NB4 (cell line): ENCODE measurements at regions not wholly inside any gene's neighbourhood (a gene's known extent, or its start where the extent isn't known, plus 50 kb on each side); places are given as distances from the start of the nearest gene placed in this dataset.

Source experiments
- DNase-seq: peaks from one replicate; pipeline ENCODE4 v3.0.0; 2010; ENCODE audit warnings: low read depth
- H3K4me3 ChIP-seq: one replicate; pipeline ENCODE4 v1.5.1; 2011; ENCODE audit warnings: mild to moderate bottlenecking, low read depth, low read length, moderate library complexity
- MYC ChIP-seq: IDR thresholded peaks from 2 replicates; pipeline ENCODE4 v1.6.1; 2011; ENCODE audit warnings: low read depth, low read length
- POLR2A ChIP-seq: IDR thresholded peaks from 2 replicates; pipeline ENCODE4 v1.6.1; 2011; ENCODE audit warnings: mild to moderate bottlenecking; ENCODE audit not compliant: insufficient read length; ENCODE audit errors: extremely low read depth
- TF ChIP-seq, protein P1 (sequence below): IDR thresholded peaks from one replicate; pipeline ENCODE4 v1.5.1; 2012; ENCODE audit warnings: low read depth, low read length
- TF ChIP-seq, protein P2 (sequence below): IDR thresholded peaks from 2 replicates; pipeline ENCODE4 v1.6.1; 2011; ENCODE audit warnings: low read depth, low read length

DNA sequence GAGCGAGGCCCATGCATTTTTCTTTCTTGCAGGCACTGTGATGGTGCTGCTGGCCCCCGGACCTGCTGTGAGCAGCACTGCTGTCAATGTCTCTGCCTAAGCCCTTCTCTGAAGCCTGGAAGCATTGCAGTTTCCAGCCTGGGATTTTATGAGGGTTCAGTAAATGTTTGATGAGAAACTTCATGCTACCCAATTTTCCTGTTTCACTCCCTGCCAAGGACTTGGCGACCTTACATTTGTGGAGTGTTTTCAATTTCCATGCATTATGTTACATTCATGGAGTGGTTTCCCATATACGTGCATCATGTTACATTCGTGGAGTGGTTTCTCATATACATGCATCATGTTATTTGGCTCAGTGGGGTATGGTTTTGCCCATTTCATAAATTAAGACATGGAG is 90.7 kb upstream of the PTCH1 start:
- H3K4me3 ChIP-seq: no peak overlapping the region
- TF ChIP-seq POLR2A (no peak), MYC (no peak)
- TF ChIP-seq, protein P1, sequence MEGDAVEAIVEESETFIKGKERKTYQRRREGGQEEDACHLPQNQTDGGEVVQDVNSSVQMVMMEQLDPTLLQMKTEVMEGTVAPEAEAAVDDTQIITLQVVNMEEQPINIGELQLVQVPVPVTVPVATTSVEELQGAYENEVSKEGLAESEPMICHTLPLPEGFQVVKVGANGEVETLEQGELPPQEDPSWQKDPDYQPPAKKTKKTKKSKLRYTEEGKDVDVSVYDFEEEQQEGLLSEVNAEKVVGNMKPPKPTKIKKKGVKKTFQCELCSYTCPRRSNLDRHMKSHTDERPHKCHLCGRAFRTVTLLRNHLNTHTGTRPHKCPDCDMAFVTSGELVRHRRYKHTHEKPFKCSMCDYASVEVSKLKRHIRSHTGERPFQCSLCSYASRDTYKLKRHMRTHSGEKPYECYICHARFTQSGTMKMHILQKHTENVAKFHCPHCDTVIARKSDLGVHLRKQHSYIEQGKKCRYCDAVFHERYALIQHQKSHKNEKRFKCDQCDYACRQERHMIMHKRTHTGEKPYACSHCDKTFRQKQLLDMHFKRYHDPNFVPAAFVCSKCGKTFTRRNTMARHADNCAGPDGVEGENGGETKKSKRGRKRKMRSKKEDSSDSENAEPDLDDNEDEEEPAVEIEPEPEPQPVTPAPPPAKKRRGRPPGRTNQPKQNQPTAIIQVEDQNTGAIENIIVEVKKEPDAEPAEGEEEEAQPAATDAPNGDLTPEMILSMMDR: no peak
- TF ChIP-seq, protein P2, sequence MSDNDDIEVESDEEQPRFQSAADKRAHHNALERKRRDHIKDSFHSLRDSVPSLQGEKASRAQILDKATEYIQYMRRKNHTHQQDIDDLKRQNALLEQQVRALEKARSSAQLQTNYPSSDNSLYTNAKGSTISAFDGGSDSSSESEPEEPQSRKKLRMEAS: no peak
- no peak for DNase-seq

DNA sequence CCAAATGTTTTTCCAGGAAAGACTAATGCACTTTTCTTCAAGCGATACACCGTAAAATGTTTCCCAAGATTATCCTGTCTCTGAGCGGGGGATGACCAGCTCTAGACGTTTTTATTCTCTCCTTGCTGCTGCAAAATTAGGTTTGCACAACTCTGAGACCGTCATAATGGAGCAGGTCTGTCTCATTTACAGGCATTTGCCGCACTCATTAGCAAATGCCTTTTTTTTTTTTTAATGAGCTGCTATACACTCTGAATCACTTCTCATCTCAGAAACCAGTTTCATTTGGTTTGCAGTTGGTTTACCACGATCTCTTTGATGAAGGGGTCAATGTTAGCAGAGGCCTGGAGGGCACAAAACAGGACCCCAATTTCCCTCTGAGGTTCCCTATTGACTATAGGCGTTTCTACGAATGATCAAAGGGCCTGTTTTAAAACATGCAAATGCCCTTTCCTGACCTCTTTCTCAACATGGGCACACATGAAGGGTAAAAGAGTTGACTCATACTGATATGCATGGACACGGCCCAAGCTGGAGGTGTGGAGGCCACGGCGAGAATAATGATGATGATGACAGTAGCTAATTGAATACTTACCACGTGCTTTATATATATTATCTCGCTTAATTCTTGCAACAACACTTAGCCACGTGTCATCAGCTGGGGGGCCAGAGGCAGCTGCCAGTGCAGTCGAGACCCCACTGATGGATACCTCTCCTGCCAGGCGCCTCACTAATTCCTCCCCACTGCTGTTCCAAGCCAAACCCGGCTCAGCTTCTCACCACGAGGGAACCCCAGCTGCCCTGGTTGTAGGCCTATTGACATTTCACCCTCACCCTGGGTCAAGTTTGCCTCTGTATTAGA is 89.9 kb upstream of the PTCH1 start:
- no peak for DNase-seq
- no peak overlapping the region for H3K4me3 ChIP-seq
- TF ChIP-seq MYC: no peak
- TF ChIP-seq, protein P2: no peak
- TF ChIP-seq, protein P1: no peak
- no peak for TF ChIP-seq POLR2A

DNA sequence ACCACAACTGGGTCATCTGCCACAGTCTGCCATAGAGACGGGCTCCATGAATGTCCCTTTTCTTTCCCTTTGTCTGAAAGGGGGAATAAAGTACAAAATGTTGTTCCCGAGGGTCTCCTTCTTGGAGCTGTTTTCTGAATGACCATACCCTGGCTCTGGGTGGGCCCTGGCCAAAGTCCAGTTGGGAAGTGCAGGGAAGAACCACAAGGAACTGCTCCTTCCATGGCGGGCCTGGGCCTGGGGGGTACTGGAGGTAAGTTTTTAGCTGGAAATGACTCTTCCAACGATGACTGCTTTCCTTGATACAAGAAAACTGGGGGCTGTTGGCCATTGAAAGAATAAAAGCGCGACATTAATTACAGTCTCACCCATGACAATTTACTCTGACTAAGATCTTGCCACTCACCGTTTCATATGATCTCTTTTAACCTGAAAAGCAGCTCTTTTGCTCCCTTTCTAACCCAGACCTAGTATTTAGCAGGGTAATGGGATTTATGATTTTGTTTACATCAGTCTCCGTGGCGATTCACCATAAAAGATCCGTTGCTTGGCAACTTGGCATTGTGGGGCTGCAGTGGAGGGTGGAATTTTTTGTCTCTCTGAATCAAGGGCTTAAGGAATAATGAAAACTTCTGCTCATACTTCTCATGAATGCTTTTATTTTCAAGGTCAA is 89.2 kb upstream of the PTCH1 start:
- no peak overlapping the region for H3K4me3 ChIP-seq
- no peak for DNase-seq

DNA sequence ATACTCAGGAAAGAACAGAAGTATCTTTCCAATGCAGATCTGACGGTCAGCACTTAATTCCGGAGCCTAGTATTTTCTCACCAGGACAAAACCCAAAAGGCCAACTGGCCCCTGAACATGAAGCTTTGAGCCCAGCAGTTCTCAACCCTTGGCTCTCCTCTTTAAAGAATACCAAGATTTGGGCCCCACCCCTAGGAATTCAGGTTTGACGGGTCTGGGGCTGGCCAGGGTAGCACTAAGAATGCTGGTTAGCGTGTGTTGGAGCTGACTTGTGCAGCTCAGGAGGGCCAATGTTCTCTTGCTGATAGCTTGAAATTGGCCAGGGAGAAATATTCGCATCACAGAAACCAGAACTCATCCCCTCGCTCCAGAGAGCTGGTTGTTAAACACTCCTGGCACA is 88.3 kb upstream of the PTCH1 start:
- no peak overlapping the region for H3K4me3 ChIP-seq
- no peak for DNase-seq
- TF ChIP-seq, protein P1: no peak
- TF ChIP-seq POLR2A (no peak), MYC (no peak)
- TF ChIP-seq, protein P2: no peak

More for the DNA sequence above, 89.2 kb upstream of the PTCH1 start:
- TF ChIP-seq, protein P2: no peak
- TF ChIP-seq, protein P1: no peak
- TF ChIP-seq MYC (no peak), POLR2A (no peak)

DNA sequence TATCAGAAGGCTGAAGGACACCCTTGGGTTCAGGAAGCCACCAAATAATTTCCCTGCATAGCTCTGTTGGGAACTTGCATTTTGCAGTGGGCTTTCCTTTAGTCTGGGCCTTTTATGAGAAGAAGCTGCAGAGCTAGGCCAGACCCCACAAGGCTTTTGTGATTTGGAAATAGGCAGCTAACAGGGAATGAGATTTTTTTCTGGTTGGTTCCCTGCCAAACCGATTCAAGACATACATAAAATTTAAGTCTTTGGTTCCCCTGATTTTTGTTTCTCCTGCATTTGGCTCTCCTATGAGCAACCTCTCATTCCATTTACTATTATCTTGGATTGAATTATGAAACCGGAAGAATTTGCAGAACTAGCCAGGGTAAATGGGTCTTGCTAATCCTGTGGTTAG is 81.5 kb upstream of the PTCH1 start:
- peak; percentile 11 for DNase-seq
- TF ChIP-seq, protein P1: no peak
- TF ChIP-seq, protein P2: no peak
- TF ChIP-seq MYC: no peak
- no peak for TF ChIP-seq POLR2A
- no peak overlapping the region for H3K4me3 ChIP-seq
